GM19351 (cell line): ENCODE measurements at regions not wholly inside any gene's neighbourhood (a gene's known extent, or its start where the extent isn't known, plus 50 kb on each side); places are given as distances from the start of the nearest gene placed in this dataset.
A peak's percentile ranks its signal among the peaks of the same experiment; 100 is the strongest.

Source experiments
- ATAC-seq: cut with Tn5 transposase; IDR thresholded peaks from one replicate; pipeline ENCODE4 v1.9.1; 2021; ENCODE audit warnings: mild to moderate bottlenecking, moderate library complexity; ENCODE audit not compliant: unreplicated experiment

- ATAC-seq: no peak
Observed at GRCh38 chr2:18154259-18154658, 275.8 kb downstream of the KCNS3 start.

- ATAC-seq: no peak
Observed at GRCh38 chr2:18153741-18154140, 275.3 kb downstream of the KCNS3 start.

- ATAC-seq: no peak
Observed at GRCh38 chr2:18151237-18151636, 272.8 kb downstream of the KCNS3 start.

GRCh38 chr2:18149660-18150246 is 271.3 kb downstream of the KCNS3 start:
- peak; percentile 78 for ATAC-seq

GRCh38 chr2:18136881-18137475 is 258.5 kb downstream of the KCNS3 start:
- ATAC-seq: no peak

- ATAC-seq: no peak
Observed at GRCh38 chr2:18133310-18133709, 254.8 kb downstream of the KCNS3 start.

GRCh38 chr2:18132697-18133096 is 254.2 kb downstream of the KCNS3 start:
- peak; percentile 56 for ATAC-seq

- ATAC-seq: no peak
Observed at GRCh38 chr2:18131761-18132160, 253.3 kb downstream of the KCNS3 start.

GRCh38 chr2:18129348-18129747 is 250.9 kb downstream of the KCNS3 start:
- no peak for ATAC-seq

- ATAC-seq: no peak
Observed at GRCh38 chr2:18125303-18125702, 246.8 kb downstream of the KCNS3 start.

GRCh38 chr2:18124116-18124835 is 245.8 kb downstream of the KCNS3 start:
- ATAC-seq: no peak

GRCh38 chr2:18123577-18123976 is 245.1 kb downstream of the KCNS3 start:
- peak; percentile 74 for ATAC-seq

- peak; percentile 12 for ATAC-seq
Observed at GRCh38 chr2:18123211-18123570, 244.7 kb downstream of the KCNS3 start.

- ATAC-seq: no peak
Observed at GRCh38 chr2:18122544-18123210, 244.2 kb downstream of the KCNS3 start.

- no peak for ATAC-seq
Observed at GRCh38 chr2:18119883-18120282, 241.4 kb downstream of the KCNS3 start.

GRCh38 chr2:18118703-18119102 is 240.2 kb downstream of the KCNS3 start:
- ATAC-seq: no peak

GRCh38 chr2:18117592-18117991 is 239.1 kb downstream of the KCNS3 start:
- peak; percentile 97 for ATAC-seq

- ATAC-seq: no peak
Observed at GRCh38 chr2:18110222-18110621, 231.8 kb downstream of the KCNS3 start.

GRCh38 chr2:18106841-18107240 is 228.4 kb downstream of the KCNS3 start:
- ATAC-seq: peak; percentile 54

GRCh38 chr2:18105929-18106328 is 227.5 kb downstream of the KCNS3 start:
- no peak for ATAC-seq

- ATAC-seq: no peak
Observed at GRCh38 chr2:18104595-18105224, 226.2 kb downstream of the KCNS3 start.
